ENCODE measurements at regions not wholly inside any gene's neighbourhood (a gene's known extent, or its start where the extent isn't known, plus 50 kb on each side); places are given as distances from the start of the nearest gene placed in this dataset.

GRCh38 chr14:58711382-58711781, 73.6 kb downstream of the DACT1 start:
- no TSS peak for BruUV-seq (replicated peaks)
- Mint-ChIP-seq H3K36me3 (ENCODE audit: insufficient read depth, unreplicated experiment) (no peaks in the 10 kb centered on the region), H3K27me3 (ENCODE audit: insufficient read depth, unreplicated experiment) (peaks cover 6% of the 10 kb centered on the region), H3K4me1 (ENCODE audit: low read depth, unreplicated experiment) (no peaks in the 10 kb centered on the region), H3K4me3 (ENCODE audit: unreplicated experiment) (no peak overlapping the region), H3K27ac (ENCODE audit: unreplicated experiment) (no peak overlapping the region), H3K9me3 (ENCODE audit: unreplicated experiment) (no peaks in the 10 kb centered on the region)
- Histone ChIP-seq H3K4me1 (no peaks in the 10 kb centered on the region), H3K4me3 (ENCODE audit: low read depth, low read length) (no peak overlapping the region), H3K9me3 (no peaks in the 10 kb centered on the region), H3K36me3 (ENCODE audit: control insufficient read depth, insufficient read depth, low read length) (no peaks in the 10 kb centered on the region), H3K27me3 (replicated peaks; ENCODE audit: control insufficient read depth, insufficient read depth, low read length) (no peaks in the 10 kb centered on the region; the same call in 1 of the 2 replicates)
- intact Hi-C loops (cut with micrococcal nuclease; ENCODE audit: unreplicated experiment), result no loop called here
- POLR2A ChIA-PET, result no interaction called here
- TF ChIP-seq CTCF (IDR thresholded peaks at IDR 0.05; ENCODE audit: insufficient read depth in 1 of 2, low read depth in 1 of 2, low read length in 1 of 2, severe bottlenecking in 1 of 2, unreplicated experiment in 1 of 2), result no peak
- CTCF ChIA-PET, result no interaction called here
- no peak for DNase-seq

- peaks cover 11% of the 10 kb centered on the region for H3K27me3 Mint-ChIP-seq (ENCODE audit: insufficient read depth, unreplicated experiment)
- no peaks in the 10 kb centered on the region for H3K36me3 ChIP-seq (ENCODE audit: control insufficient read depth, insufficient read depth, low read length)
- no peaks in the 10 kb centered on the region for H3K9me3 Mint-ChIP-seq (ENCODE audit: unreplicated experiment)
- no peaks in the 10 kb centered on the region; the same call in 1 of the 2 replicates for H3K27me3 ChIP-seq (replicated peaks; ENCODE audit: control insufficient read depth, insufficient read depth, low read length)
- DNase-seq, result no peak
- intact Hi-C loops (cut with micrococcal nuclease; ENCODE audit: unreplicated experiment), result no loop called here
- no peak for TF ChIP-seq CTCF (IDR thresholded peaks at IDR 0.05; ENCODE audit: insufficient read depth in 1 of 2, low read depth in 1 of 2, low read length in 1 of 2, severe bottlenecking in 1 of 2, unreplicated experiment in 1 of 2)
- H3K27ac Mint-ChIP-seq (ENCODE audit: unreplicated experiment), result no peak overlapping the region
- H3K36me3 Mint-ChIP-seq (ENCODE audit: insufficient read depth, unreplicated experiment), result no peaks in the 10 kb centered on the region
- H3K4me1 ChIP-seq, result no peaks in the 10 kb centered on the region
- H3K9me3 ChIP-seq, result no peaks in the 10 kb centered on the region
- BruUV-seq (replicated peaks), result no TSS peak
- ChIA-PET CTCF (no interaction called here), POLR2A (no interaction called here)
- H3K4me3 ChIP-seq (ENCODE audit: low read depth, low read length), result no peak overlapping the region
- no peaks in the 10 kb centered on the region for H3K4me1 Mint-ChIP-seq (ENCODE audit: low read depth, unreplicated experiment)
- H3K4me3 Mint-ChIP-seq (ENCODE audit: unreplicated experiment), result no peak overlapping the region
These were observed 74.6 kb downstream of the DACT1 start for GRCh38 chr14:58712357-58712756.

GRCh38 chr14:58713677-58714076, 75.9 kb downstream of the DACT1 start:
- POLR2A ChIA-PET, result no interaction called here
- BruUV-seq (replicated peaks), result no TSS peak

More at GRCh38 chr14:58713677-58714076, 75.9 kb downstream of the DACT1 start:
- intact Hi-C loops (cut with micrococcal nuclease; ENCODE audit: unreplicated experiment), result no loop called here
- H3K36me3 ChIP-seq (ENCODE audit: control insufficient read depth, insufficient read depth, low read length), result no peaks in the 10 kb centered on the region
- H3K4me3 ChIP-seq (ENCODE audit: low read depth, low read length), result no peak overlapping the region
- no peak for TF ChIP-seq CTCF (IDR thresholded peaks at IDR 0.05; ENCODE audit: insufficient read depth in 1 of 2, low read depth in 1 of 2, low read length in 1 of 2, severe bottlenecking in 1 of 2, unreplicated experiment in 1 of 2)
- DNase-seq, result no peak
- no peaks in the 10 kb centered on the region; the same call in 1 of the 2 replicates for H3K27me3 ChIP-seq (replicated peaks; ENCODE audit: control insufficient read depth, insufficient read depth, low read length)
- Mint-ChIP-seq H3K36me3 (ENCODE audit: insufficient read depth, unreplicated experiment) (no peaks in the 10 kb centered on the region), H3K9me3 (ENCODE audit: unreplicated experiment) (no peaks in the 10 kb centered on the region), H3K4me3 (ENCODE audit: unreplicated experiment) (no peak overlapping the region), H3K27ac (ENCODE audit: unreplicated experiment) (no peak overlapping the region), H3K27me3 (ENCODE audit: insufficient read depth, unreplicated experiment) (peaks cover 11% of the 10 kb centered on the region), H3K4me1 (ENCODE audit: low read depth, unreplicated experiment) (no peaks in the 10 kb centered on the region)
- CTCF ChIA-PET, result no interaction called here
- no peaks in the 10 kb centered on the region for H3K4me1 ChIP-seq
- H3K9me3 ChIP-seq, result no peaks in the 10 kb centered on the region
